ENCODE measurements at regions not wholly inside any gene's neighbourhood (a gene's known extent, or its start where the extent isn't known, plus 50 kb on each side); places are given as distances from the start of the nearest gene placed in this dataset.
A peak's percentile ranks its signal among the peaks of the same experiment; 100 is the strongest.

DNA sequence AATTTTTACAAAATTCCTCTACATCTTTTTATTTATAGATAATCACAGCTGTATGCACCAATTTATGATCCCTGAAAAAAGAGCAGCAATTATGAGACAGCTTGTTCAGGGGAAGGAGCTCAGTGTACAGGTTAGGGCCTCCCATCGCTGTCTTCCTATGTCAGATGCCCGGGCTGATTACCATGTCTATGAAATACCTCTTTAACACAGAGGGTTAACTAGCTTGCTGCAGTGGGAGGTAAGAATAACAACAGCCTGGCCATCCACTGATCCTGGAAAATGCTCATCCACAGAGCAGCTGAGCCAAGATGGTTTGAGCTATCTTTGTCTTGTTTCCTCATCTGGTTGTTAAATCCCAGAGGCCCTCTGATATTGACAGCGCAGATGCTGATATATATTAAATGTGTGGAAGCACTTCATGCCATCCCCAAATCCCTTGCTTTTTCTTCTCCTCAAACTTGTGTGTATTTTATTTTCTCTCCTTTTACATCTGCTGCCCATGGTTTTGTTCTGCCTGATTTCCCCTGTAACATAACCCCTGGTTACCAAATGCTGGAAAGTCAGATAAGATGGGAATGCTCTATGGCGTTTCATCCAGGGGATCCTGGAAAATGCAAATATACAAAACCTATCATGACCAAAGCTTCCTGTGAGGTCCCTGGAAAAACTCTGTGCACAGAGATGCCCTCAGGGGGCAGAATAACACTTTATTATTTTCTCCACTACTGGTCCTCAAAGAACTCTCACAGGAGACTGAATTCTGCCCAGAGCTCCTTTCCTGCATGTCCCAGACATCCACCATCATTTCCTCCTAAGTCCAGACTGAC, 85.8 kb upstream of the PUDP start:
- no peaks in the 10 kb centered on the region for H3K9me3 ChIP-seq (ENCODE audit: insufficient read depth, low read length)
- H3F3A ChIP-seq (ENCODE audit: insufficient read depth): peaks cover 3% of the 10 kb centered on the region; the same call in 1 of the 2 replicates
- H4K20me1 ChIP-seq (ENCODE audit: low read depth, low read length): no peaks in the 10 kb centered on the region
- no peak overlapping the region for H3K4me2 ChIP-seq (ENCODE audit: low read depth, low read length, poor library complexity, severe bottlenecking)
- no peak overlapping the region for H3K27ac ChIP-seq (ENCODE audit: low read depth, low read length)
- H3K4me3 ChIP-seq (ENCODE audit: insufficient read depth, low read length, poor library complexity, severe bottlenecking): no peak overlapping the region
- H3K27me3 ChIP-seq (ENCODE audit: low read length): no peaks in the 10 kb centered on the region
- no peaks in the 10 kb centered on the region for H3K36me3 ChIP-seq (ENCODE audit: low read length)
- no peak overlapping the region for H3K9ac ChIP-seq (ENCODE audit: low read length)
- no peak overlapping the region for H2AFZ ChIP-seq (ENCODE audit: low read depth, low read length, severe bottlenecking)
- peaks cover 75% of the 10 kb centered on the region for H3K79me2 ChIP-seq (ENCODE audit: insufficient read depth, low read length)
- TF ChIP-seq, protein P1, sequence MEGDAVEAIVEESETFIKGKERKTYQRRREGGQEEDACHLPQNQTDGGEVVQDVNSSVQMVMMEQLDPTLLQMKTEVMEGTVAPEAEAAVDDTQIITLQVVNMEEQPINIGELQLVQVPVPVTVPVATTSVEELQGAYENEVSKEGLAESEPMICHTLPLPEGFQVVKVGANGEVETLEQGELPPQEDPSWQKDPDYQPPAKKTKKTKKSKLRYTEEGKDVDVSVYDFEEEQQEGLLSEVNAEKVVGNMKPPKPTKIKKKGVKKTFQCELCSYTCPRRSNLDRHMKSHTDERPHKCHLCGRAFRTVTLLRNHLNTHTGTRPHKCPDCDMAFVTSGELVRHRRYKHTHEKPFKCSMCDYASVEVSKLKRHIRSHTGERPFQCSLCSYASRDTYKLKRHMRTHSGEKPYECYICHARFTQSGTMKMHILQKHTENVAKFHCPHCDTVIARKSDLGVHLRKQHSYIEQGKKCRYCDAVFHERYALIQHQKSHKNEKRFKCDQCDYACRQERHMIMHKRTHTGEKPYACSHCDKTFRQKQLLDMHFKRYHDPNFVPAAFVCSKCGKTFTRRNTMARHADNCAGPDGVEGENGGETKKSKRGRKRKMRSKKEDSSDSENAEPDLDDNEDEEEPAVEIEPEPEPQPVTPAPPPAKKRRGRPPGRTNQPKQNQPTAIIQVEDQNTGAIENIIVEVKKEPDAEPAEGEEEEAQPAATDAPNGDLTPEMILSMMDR (IDR thresholded peaks at IDR 0.05; ENCODE audit: insufficient read depth, low read length, poor library complexity, severe bottlenecking): no peak
- no peak for TF ChIP-seq EZH2phosphoT487 (conservative IDR thresholded peaks at IDR 0.05; ENCODE audit: low read length)
- no peaks in the 10 kb centered on the region for H3K9me2 ChIP-seq (replicated peaks; ENCODE audit: insufficient read depth, low read length)

DNA sequence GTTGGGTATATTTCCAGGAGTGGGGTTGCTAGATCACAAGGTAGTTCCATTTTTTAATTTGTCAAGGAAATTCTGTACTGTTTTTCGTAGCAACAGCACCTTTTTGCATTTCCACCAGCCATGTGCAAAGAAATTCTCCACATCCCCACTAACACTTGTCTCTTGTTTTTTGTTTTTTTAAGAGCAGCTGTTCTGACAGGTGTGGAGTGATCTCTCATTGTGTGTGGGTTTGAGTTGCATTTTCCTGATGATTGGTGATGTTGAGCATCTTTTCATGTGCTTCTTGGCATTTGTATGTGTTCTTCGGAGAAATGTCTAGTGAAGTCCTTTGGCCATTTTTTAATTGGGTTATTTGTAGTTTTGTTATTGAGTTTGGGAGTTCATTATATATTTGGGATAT, 80.3 kb upstream of the PUDP start:
- TF ChIP-seq EZH2phosphoT487 (conservative IDR thresholded peaks at IDR 0.05; ENCODE audit: low read length): no peak
- H2AFZ ChIP-seq (ENCODE audit: low read depth, low read length, severe bottlenecking): no peak overlapping the region
- peaks cover 79% of the 10 kb centered on the region for H3K79me2 ChIP-seq (ENCODE audit: insufficient read depth, low read length)
- H3K27me3 ChIP-seq (ENCODE audit: low read length): no peaks in the 10 kb centered on the region
- H3K4me3 ChIP-seq (ENCODE audit: insufficient read depth, low read length, poor library complexity, severe bottlenecking): no peak overlapping the region
- H3K9me2 ChIP-seq (replicated peaks; ENCODE audit: insufficient read depth, low read length): no peaks in the 10 kb centered on the region
- no peaks in the 10 kb centered on the region for H4K20me1 ChIP-seq (ENCODE audit: low read depth, low read length)
- H3K27ac ChIP-seq (ENCODE audit: low read depth, low read length): peak overlapping the region; percentile 39
- H3K9me3 ChIP-seq (ENCODE audit: insufficient read depth, low read length): no peaks in the 10 kb centered on the region
- peak overlapping the region; percentile 31 for H3K4me2 ChIP-seq (ENCODE audit: low read depth, low read length, poor library complexity, severe bottlenecking)
- H3K36me3 ChIP-seq (ENCODE audit: low read length): no peaks in the 10 kb centered on the region
- no peak overlapping the region for H3K9ac ChIP-seq (ENCODE audit: low read length)
- peaks cover 3% of the 10 kb centered on the region; the same call in 1 of the 2 replicates for H3F3A ChIP-seq (ENCODE audit: insufficient read depth)

DNA sequence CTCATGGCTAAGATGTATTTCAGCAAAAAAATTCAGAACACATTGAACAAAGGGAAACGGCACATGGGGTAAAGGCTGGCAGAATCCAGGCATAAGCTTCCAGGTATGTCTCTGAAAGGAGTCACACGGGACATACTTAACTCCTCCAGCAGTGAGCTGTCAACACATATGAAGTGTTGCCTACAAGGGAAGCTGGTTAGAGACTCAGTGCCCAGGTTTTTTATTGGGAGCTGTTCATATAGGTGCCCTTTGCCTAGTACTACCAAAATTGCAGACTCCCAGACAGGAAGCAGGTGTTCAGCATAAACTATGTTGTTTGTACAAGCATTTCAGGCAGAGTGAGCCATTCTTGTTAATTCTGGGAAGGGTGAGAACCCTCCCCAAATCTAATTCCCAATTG, 77.4 kb upstream of the PUDP start:
- Histone ChIP-seq H3K79me2 (ENCODE audit: insufficient read depth, low read length) (peaks cover 85% of the 10 kb centered on the region), H3K27me3 (ENCODE audit: low read length) (no peaks in the 10 kb centered on the region), H3K36me3 (ENCODE audit: low read length) (peaks cover 12% of the 10 kb centered on the region), H3K4me3 (ENCODE audit: insufficient read depth, low read length, poor library complexity, severe bottlenecking) (no peak overlapping the region), H2AFZ (ENCODE audit: low read depth, low read length, severe bottlenecking) (no peak overlapping the region), H4K20me1 (ENCODE audit: low read depth, low read length) (no peaks in the 10 kb centered on the region), H3F3A (ENCODE audit: insufficient read depth) (no peaks in the 10 kb centered on the region), H3K9ac (ENCODE audit: low read length) (peak overlapping the region; percentile 7; the same call in 1 of the 2 replicates), H3K9me2 (replicated peaks; ENCODE audit: insufficient read depth, low read length) (no peaks in the 10 kb centered on the region), H3K9me3 (ENCODE audit: insufficient read depth, low read length) (no peaks in the 10 kb centered on the region), H3K27ac (ENCODE audit: low read depth, low read length) (peak overlapping the region; percentile 46), H3K4me2 (ENCODE audit: low read depth, low read length, poor library complexity, severe bottlenecking) (peak overlapping the region; percentile 71)
- TF ChIP-seq EZH2phosphoT487 (conservative IDR thresholded peaks at IDR 0.05; ENCODE audit: low read length): no peak
- TF ChIP-seq, protein P1 (IDR thresholded peaks at IDR 0.05; ENCODE audit: insufficient read depth, low read length, poor library complexity, severe bottlenecking): no peak

DNA sequence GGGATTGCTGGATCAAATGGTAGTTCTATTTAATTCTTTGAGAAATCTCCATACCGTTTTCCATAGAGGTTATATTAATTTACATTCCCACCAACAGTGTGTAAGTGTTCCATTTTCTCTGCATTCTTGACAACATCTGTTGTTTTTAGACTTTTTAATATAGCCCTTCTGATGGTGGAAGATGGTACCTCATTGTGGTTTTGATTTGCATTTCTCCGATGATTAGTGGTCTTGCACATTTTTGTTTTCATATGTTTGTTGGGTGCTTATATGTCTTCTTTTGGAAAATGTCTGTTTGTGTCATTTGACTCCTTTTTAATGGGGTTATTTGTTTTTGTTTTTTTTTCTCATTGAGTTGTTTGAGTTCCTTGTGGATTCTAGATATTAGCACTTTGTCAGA, 75.3 kb upstream of the PUDP start:
- no peaks in the 10 kb centered on the region for H3K27me3 ChIP-seq (ENCODE audit: low read length)
- H3K4me2 ChIP-seq (ENCODE audit: low read depth, low read length, poor library complexity, severe bottlenecking): peak overlapping the region; percentile 71
- peaks cover 3% of the 10 kb centered on the region; the same call in 1 of the 2 replicates for H3F3A ChIP-seq (ENCODE audit: insufficient read depth)
- peak overlapping the region; percentile 84 for H3K27ac ChIP-seq (ENCODE audit: low read depth, low read length)
- no peak for TF ChIP-seq EZH2phosphoT487 (conservative IDR thresholded peaks at IDR 0.05; ENCODE audit: low read length)
- TF ChIP-seq, protein P1 (IDR thresholded peaks at IDR 0.05; ENCODE audit: insufficient read depth, low read length, poor library complexity, severe bottlenecking): no peak
- no peaks in the 10 kb centered on the region for H3K9me2 ChIP-seq (replicated peaks; ENCODE audit: insufficient read depth, low read length)
- H3K9me3 ChIP-seq (ENCODE audit: insufficient read depth, low read length): no peaks in the 10 kb centered on the region
- peaks cover 14% of the 10 kb centered on the region for H3K36me3 ChIP-seq (ENCODE audit: low read length)
- H3K9ac ChIP-seq (ENCODE audit: low read length): no peak overlapping the region
- H3K79me2 ChIP-seq (ENCODE audit: insufficient read depth, low read length): peaks cover 75% of the 10 kb centered on the region
- H4K20me1 ChIP-seq (ENCODE audit: low read depth, low read length): no peaks in the 10 kb centered on the region
- H2AFZ ChIP-seq (ENCODE audit: low read depth, low read length, severe bottlenecking): no peak overlapping the region
- no peak overlapping the region for H3K4me3 ChIP-seq (ENCODE audit: insufficient read depth, low read length, poor library complexity, severe bottlenecking)

All from SU-DHL-6 (cell line).